NB4 (cell line): ENCODE measurements at regions not wholly inside any gene's neighbourhood (a gene's known extent, or its start where the extent isn't known, plus 50 kb on each side); places are given as distances from the start of the nearest gene placed in this dataset.
"Not testable (repeated sequence)": the region's sequence is repeated elsewhere in the genome, so short reads cannot be mapped to it uniquely, and the experiment has no call there.

Experiments
- DNase-seq: peaks from one replicate; pipeline ENCODE4 v3.0.0; 2010; ENCODE audit warnings: low read depth
- H3K4me3 ChIP-seq: one replicate; pipeline ENCODE4 v1.5.1; 2011; ENCODE audit warnings: mild to moderate bottlenecking, low read depth, low read length, moderate library complexity
- TF ChIP-seq, protein P1 (sequence below): IDR thresholded peaks from one replicate; pipeline ENCODE4 v1.5.1; 2012; ENCODE audit warnings: low read depth, low read length

DNA sequence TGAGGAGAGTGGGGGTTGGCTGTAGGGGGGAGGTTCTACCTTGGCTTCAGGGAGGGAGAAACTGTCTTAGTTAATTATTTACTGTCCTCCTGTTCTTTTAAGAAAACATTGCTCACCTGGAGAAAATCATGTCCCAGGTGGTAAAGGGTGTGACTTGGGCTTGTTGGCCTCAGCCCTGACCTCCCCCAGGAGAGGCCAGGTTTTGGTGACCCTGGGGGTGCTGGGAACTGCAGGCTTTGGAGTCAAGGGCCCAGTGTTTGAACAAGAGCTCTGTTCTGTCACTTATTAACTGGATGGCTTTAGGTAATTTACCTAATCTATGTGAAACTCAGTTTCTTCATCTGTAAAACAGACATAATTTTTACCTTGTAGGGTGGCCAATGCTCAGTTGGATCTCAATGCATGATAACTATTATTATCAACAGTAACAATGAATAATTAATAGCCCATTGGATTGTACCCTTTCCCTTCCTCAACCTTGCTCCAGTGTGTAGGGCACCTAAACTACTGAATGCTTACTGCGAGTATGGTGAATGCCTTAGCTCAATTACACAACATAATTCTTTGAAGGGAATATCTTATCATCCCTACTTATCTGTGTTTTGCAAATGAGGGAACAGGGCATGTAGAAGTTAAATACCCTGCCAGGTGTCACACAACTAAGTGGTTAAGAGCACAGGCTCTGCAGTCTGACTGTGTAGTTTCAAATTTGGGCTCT lies 959.4 kb upstream of the DEFB115 start:
- not testable (repeated sequence) for H3K4me3 ChIP-seq, DNase-seq

DNA sequence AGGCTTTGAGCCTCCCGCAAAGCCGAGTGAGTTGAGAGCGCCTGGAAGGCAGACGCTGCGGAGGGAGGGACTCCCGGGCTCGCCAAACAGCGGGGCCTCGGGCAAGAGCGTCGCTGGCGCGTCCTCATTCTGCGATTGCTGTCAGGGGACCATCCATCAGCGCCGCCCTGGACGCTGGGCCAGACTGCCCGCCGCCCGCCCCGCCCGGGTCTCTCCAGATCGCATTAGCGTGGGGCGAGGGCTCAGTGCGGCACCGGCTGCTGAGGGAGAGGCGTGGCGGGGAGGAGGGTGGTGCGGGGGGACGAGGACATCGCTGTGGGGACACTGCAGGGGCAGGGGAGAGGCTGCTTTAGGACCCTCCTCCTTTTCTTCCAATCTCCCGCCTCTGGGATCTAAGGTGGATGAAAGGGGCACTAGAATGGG lies 957.2 kb upstream of the DEFB115 start:
- not testable (repeated sequence) for H3K4me3 ChIP-seq

DNA sequence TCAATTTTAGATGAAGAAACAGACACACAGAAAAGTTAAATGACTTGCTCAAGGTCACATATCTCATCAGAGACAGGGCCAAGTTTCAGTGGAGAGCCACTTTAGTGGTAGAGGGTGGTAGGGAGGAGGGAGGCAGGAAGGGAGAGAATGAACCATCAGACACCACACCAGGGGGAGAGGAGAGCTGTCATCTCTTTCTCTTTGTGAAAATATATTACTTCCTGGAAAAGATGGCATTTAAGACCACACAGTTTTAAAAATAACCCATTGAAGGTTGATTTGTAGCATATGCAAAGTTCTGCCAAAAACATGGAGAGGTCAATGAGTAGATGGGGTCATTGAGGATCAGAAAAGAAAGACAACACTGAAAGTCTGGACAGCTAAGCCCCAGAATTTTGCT lies 954.7 kb upstream of the DEFB115 start:
- H3K4me3 ChIP-seq, DNase-seq: not testable (repeated sequence)

More for the DNA sequence above, 957.2 kb upstream of the DEFB115 start:
- not testable (repeated sequence) for DNase-seq

DNA sequence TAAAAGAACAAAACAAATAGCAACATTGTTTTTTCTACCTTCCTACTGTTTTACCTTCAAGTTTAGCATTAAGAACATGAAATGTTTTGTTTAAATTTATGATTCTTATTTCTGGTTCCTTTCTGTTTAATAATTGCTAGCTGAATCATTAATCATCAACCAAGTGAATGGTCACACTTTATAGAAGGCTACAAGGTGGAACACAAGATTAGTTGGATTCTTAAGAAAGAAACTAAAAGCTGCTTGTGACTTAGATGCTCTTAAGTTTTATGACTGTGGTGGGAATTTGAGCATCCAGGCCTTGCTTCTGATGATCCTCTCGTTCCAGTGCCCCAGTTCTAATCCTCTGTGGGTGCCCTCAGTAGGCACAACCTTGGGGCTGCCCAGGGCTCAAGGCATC lies 947.5 kb upstream of the DEFB115 start:
- DNase-seq, H3K4me3 ChIP-seq: not testable (repeated sequence)

DNA sequence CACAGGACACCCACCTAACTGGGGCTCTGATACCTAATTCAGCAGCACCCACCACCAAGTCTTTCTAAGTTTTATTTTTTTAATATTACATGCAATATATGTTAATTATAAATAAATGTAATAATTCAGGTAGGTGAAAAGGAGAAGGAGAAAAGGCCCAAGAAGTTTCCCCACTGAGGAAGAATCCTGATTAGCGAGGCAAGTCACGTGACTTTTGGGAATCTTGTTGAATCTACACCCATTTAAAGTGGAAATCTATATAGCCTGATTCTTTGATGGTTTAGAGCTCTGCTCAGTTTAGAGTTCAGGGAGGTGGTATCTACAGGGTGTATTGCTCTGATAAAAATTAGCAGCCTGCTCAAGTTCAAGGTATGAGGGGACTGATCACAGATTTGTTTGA lies 947.1 kb upstream of the DEFB115 start:
- not testable (repeated sequence) for H3K4me3 ChIP-seq, DNase-seq

DNA sequence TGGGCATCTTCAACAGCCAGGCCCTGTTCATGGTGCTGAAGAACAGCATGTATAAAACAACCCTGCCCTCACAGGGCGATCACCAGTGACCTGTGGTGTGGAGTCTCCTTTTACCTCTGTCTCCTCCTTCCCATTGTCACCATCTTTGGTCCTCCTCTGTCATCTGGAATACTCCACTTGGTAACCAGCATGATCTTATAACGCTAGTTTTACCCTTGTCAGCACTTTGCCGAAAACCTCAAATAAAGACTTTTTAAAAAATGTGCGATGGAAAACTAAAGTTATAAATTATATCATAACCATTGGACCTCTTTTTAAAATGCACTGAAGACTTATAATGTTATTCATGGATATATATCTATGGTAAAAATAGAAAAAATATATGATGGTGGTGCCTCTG lies 945.2 kb upstream of the DEFB115 start:
- DNase-seq, H3K4me3 ChIP-seq: not testable (repeated sequence)

DNA sequence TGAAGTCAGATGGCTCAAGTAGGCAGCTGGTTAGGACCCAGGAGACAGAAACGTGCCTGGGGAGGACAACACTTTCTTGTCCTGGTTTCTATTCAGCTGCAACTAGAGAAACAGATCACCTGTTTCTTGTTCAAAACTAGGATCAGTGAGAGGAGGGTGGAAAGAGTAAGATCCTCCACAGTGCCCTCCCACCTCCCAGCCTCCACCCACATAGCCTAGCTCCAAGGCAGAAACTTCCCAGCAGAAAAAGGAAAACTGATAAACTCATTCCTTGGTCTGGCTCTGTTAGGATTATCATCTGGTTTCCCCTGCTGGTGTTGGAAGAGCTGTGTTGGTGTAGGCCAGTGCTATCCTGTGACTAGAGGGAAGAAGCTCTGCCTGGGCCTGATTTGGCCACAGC lies 943.8 kb upstream of the DEFB115 start:
- not testable (repeated sequence) for H3K4me3 ChIP-seq, DNase-seq

DNA sequence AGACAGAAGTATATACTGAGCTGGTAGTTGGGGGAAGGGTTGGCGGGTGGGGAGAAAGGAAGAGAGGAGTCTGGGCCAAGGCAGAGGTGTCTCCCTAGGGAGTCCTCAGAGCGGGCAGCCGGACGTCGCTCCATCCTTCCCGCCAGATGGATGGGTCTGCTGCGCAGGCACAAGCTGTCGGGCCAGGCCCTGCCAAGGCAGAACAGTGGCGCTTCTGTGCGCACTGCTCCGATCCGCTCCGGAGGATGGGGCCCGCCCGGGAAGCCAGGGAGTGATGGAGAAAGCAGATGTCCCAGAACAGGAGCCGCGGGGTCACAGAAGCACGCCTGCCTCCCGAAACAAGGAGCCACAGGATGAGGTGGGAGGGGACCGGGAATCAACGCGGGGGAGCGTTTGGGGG lies 941.4 kb upstream of the DEFB115 start:
- H3K4me3 ChIP-seq, DNase-seq: not testable (repeated sequence)

DNA sequence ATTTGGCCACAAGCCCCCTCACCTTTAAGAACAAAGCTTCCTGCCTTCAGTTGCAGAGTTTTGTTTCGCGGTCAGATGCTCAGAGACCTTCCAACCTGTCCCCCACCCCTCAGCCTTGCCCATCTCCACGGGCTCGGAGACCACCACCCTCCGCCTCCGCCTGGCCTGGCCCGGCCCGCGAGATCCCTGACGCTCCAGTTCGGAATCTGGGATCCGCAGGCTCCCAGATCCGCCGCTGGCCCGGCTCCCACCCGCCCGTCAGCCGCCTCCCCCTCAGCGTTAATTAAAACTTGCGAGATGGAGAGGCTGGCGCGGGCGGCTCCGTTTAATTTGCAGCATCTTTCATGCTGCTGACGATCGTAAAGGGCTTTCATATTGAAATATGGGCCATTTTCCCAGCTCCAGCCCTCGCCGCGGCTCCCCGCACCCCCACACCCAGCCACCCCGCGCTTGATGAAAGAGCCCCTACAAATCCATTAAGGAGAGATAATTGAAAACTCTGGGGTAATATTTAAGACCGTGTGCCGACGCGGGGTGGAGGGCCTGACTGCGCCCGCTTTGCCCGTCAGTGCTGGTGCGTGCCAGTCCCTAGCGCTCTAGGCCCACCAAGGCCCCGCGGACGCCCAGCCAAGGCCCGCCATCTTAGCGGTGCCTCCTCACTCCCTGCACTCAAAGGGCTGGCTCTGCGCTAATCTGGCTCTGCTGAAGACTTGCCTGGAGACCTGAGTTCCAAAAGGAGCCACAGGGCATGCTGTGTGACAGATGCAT lies 940.7 kb upstream of the DEFB115 start:
- not testable (repeated sequence) for H3K4me3 ChIP-seq, DNase-seq

DNA sequence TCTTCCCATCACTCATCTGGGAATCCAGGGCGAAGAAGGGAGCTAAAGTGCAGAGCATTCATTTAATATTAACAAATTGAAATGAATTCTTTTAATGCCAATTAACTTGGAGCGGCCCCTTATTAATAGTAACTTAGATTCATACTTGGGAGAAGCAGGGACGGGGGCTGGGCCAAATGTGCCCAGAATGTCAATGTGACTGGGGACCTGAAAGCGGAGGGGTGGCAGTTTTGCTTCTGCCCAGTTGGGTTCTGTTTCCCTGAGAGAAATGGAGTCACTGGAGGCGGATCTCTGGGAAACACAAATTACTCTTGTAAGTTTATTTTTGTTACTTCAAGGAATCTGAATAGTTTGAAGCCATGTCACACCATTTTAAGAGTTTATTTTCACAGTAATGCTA lies 923.7 kb upstream of the DEFB115 start:
- not testable (repeated sequence) for H3K4me3 ChIP-seq, DNase-seq

DNA sequence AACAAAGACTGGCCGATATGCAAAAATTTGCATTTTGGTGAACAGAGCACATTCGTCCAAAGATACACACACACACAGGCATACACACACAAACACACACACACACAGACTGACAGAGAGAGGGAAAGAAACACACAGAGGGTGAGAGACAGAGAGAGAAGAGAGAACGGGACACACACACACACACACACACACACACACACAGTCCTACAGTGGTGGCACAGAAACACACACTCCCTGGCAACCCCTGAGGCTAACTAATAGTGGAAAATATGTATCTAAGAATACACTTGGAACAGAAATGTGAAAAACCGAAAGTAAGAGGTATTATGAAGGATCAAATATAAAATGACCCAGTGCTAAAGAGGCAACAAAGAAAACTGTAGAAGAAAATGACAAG lies 919.9 kb upstream of the DEFB115 start:
- not testable (repeated sequence) for DNase-seq, H3K4me3 ChIP-seq

DNA sequence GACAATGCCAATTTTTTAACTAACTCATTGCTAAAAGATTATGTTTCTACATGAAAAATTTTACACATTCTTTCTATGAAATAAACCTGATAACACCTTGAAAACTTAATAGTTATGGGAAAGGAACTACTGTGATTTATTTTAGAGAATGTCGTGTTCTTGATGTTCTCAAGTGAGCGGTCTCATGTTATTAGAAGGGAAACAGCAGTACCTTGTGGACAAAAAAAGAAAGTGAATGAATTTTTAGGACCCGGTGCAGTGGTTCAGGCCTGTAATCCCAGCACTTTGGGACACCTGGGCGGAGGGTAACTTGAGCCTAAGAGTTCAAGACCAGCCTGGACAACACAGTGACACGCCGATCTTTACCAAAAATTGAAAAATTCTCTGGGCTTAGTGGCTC lies 908.5 kb upstream of the DEFB115 start:
- H3K4me3 ChIP-seq, DNase-seq: not testable (repeated sequence)

DNA sequence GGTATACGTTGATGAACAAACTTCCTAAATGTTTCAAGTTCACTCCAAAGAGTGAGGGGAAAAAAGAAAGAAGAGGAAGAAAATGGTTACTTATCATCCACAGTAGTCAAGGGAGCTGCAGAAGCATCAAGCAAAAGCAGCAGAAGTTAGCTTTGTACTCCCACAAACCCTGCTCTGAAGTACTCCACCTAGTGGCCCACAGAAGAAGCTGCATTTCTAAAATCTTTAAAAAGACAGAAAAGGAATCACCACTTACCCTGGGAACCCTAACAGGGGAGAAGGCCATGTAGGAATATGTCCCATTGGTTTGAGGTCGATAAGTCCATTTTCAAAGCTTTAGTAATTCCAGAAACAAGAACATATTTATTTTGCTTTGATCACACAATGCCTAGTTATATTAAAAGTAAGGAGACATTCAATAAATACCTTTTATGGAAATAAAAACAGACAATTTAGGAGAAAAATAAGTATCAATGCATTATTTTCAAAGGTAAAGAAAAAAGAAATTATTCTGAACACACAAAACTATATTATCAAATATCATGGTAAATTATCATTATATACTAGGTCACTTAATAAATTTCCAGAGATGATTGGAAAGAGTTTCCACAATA lies 900.5 kb upstream of the DEFB115 start:
- peak; percentile 3 for DNase-seq

DNA sequence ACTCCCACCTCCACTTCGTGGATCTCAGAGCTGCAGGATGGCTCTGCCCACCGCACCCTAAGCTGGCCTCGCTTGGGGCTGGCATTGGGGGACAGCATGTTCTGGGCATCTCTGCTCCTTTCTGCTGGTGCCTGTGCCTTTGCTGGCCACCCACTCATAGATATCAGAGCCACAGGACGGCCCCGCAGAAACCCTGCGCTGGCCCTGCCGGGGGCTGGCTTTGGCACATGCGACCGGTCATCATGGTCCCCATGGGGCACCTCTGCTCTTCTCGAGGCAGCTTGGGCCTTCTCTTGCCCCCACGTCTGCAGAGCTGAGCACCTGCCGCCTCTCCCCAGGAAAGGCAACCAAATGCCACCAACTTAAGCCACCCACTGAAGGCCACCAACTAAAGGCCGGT lies 895.7 kb upstream of the DEFB115 start:
- not testable (repeated sequence) for DNase-seq

More for the DNA sequence above, 900.5 kb upstream of the DEFB115 start:
- not testable (repeated sequence) for H3K4me3 ChIP-seq
- TF ChIP-seq, protein P1, sequence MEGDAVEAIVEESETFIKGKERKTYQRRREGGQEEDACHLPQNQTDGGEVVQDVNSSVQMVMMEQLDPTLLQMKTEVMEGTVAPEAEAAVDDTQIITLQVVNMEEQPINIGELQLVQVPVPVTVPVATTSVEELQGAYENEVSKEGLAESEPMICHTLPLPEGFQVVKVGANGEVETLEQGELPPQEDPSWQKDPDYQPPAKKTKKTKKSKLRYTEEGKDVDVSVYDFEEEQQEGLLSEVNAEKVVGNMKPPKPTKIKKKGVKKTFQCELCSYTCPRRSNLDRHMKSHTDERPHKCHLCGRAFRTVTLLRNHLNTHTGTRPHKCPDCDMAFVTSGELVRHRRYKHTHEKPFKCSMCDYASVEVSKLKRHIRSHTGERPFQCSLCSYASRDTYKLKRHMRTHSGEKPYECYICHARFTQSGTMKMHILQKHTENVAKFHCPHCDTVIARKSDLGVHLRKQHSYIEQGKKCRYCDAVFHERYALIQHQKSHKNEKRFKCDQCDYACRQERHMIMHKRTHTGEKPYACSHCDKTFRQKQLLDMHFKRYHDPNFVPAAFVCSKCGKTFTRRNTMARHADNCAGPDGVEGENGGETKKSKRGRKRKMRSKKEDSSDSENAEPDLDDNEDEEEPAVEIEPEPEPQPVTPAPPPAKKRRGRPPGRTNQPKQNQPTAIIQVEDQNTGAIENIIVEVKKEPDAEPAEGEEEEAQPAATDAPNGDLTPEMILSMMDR, result peak; percentile 46

DNA sequence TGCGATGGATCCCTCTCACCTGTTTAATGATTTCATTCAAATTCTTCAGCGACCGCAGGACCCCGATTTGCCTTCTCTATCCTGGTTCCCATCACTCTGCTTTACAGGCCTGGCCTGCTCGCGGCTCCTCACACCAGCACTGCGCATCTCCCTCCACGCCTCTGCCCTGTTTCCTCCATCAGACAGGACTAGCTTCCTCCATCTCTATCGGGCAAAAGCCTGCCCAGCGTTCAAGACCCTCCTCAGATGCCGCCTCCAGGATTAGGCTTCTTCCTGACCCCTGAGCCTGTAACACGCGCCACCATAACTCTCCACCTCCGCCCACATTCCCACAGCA lies 881.1 kb upstream of the DEFB115 start:
- H3K4me3 ChIP-seq, DNase-seq: not testable (repeated sequence)

More for the DNA sequence above, 895.7 kb upstream of the DEFB115 start:
- not testable (repeated sequence) for H3K4me3 ChIP-seq
